CD4-positive, alpha-beta T cell treated with Interleukin-1 beta for 1 hour (primary cell): ENCODE measurements at regions not wholly inside any gene's neighbourhood (a gene's known extent, or its start where the extent isn't known, plus 50 kb on each side); places are given as distances from the start of the nearest gene placed in this dataset.
"Not testable (repeated sequence)": the region's sequence is repeated elsewhere in the genome, so short reads cannot be mapped to it uniquely, and the experiment has no call there.

Source experiments
- DNase-seq, 2 donors: peaks; one replicate each; pipeline ENCODE4 v3.0.0-alpha.2; 2020 to 2022

DNA sequence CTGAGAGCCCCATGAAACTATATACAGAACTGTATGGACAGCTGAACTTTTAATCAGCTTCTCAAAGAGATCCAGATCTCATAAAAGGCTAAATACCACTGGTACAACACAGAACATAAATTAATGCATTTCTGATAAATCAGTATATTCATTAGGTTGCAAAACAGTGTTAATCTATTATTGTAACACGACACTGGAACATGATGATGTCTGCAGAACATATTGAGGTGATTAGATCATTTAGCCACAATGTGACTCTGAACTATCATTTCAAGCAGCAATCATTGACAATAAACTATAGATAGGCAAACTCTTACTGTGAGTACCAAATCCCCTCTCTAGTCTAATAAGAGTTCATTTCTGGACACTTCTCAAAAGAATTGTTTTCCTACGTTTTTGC, 50.3 kb downstream of the GASK1B start:
- no peak for DNase-seq

- no peak for DNase-seq
Observed at GRCh38 chr4:158121161-158121579, 51.7 kb downstream of the GASK1B start.

DNA sequence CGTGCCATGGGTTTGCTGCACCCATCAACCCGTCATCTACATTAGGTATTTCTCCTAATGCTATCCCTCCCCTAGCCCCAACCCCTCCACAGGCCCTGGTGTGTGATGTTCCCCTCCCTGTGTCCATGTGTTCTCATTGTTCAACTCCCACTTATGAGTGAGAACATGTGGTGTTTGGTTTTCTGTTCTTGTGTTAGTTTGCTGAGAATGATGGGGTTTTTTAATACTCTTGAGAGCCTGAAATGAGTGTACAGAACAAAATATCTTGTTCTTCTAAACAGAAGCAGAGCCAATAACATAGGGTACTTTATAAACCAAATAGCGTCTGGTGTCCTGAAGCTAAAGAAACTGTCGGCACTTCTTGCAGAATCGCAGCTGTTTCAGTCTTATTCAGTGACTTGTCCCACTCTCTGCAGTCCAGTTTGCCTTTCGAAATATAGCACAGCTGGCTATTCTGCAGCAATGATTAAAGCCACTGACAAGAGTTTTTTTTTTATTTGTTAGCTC, 52.1 kb downstream of the GASK1B start:
- DNase-seq: not testable (repeated sequence)

DNA sequence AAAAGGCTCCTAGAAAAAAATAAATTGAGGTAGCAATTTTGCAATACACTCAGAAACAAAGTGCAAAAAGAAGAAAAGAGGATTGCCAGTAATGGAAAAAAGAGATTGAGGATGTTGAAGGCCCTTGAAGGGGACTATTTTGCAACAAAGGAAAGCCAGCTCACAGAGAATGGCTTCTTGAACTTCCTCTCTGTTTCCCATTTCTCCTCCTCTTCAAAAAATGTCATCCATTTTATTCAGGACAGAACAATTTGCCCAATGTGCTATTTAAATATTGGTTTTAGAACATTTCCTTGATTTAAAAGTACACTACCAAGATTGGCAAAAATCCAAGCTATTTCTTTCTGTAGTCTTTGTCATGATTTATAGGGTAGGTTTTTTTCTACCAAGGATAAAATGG, 60.2 kb downstream of the GASK1B start:
- DNase-seq: no peak

DNA sequence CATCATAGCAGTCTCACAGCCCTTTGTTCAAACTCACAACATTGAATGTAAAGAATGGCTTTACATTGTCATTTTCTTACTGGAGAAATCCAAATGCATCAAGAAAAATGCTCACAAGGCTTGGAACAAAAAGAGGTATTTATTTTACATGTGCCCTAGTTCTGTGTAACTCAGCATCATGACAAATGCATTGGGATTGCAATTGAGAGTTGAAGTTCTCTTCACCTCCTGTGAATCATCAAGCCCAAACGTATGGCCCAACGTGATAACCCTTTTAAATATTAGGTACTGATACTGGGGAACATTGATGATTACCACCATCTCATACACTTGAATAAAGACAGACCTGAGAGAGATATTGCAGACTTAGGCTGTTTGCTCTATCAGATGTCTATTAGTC, 61.6 kb downstream of the GASK1B start:
- DNase-seq: no peak

DNA sequence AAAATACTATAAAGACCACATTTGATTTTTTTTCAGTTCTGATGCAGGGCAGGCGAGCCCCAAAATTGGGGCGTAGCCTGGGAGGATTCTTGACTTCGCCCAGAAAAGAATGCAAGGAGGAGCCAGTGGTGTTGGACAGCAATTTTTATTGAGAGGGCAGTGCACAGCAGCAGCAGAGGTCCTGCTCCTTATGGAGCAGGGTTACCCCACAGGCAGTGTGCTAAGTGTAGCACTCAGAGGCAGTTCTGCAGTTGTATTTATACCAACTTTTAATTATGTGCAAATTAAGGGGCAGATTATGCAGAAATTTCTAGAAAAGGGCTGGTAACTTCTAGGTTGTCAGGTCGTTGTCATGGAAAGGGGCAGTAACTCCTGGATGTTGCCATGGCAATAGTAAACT, 69.9 kb downstream of the GASK1B start:
- no peak for DNase-seq

DNA sequence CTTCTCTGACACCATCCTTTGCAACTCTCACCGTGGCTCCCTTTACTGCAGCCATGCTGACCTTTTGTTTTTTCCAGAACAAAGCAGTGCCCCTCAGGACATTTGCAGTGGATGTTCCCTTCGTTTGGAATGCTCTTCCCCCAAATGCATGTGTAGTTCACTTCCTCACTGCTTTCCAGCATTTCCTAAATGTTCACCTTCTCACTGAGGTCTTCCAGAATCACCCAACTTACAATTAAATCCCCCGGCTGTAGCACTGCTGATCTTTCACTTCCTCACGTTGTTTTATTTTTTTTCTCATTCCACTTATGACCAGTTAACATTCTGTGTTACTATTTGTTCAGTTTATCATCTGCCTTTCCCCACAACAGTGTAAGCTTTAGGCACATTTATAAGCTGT, 73.1 kb downstream of the GASK1B start:
- DNase-seq: no peak

DNA sequence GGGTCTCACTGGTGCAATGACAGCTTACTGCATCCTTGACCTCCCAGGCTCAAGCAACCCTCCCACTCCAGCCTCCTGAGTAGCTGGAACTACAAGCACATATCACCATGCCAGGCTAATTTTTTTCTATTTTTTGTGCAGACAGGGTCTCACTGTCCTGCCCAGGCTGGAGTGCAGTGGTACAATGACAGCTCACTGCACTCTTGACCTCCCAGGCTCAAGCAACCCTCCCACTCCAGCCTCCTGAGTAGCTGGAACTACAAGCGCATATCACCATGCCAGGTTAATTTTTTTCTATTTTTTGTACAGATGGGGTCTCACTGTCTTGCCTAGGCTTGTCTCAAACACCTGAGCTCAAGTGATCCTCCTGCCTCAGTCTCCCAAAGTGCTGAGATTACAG, 74.0 kb downstream of the GASK1B start:
- no peak for DNase-seq

- DNase-seq: no peak
Observed at GRCh38 chr4:158094413-158095134, 78.3 kb downstream of the GASK1B start.

DNA sequence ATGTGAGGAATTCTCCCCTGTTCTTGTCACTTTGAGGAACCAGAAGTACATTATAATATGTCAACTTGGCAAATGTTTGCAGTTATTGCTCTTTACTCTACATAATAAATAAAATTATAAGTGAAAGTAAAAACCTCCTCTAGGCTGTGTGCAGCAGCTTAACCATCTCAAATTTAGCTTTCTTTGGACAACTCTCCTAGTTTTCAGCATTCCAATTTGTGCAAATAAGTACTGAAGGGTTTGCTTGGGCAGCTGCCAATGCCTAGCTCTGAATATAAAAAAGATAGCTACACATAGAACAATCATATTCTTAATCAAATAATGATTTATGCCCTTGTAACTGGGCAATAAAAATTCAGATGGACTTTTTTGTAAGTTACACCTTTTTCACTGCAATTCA, 82.5 kb downstream of the GASK1B start:
- DNase-seq: no peak

GRCh38 chr4:158089897-158090296, 82.9 kb downstream of the GASK1B start:
- DNase-seq: not testable (repeated sequence)

- no peak for DNase-seq
Observed at GRCh38 chr4:158080354-158080753, 92.5 kb downstream of the GASK1B start.

- DNase-seq: no peak
Observed at GRCh38 chr4:158079661-158080060, 93.2 kb downstream of the GASK1B start.

GRCh38 chr4:158077835-158078234, 95.0 kb downstream of the GASK1B start:
- no peak for DNase-seq

GRCh38 chr4:158074851-158075250, 98.0 kb downstream of the GASK1B start:
- DNase-seq: no peak

DNA sequence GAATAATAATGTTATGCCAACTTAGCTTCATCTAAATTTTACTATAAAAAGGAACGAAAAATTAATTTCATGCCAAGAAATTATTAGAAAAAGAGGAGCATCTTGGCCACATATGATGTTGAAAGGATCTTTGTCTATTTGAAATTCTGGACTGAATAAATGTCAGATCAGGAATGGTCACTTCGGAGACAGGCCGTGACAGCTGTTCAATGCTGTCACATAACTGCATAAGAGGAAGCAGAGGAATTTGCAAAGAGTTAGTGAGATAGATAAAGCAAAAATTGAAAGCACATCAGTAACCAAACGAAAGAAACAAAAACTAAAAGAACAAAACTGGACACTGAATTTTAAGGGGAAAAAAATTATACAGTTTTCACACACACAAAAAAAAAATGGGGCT, 100.9 kb downstream of the GASK1B start:
- DNase-seq: no peak

- no peak for DNase-seq
Observed at GRCh38 chr4:158068068-158068467, 104.8 kb downstream of the GASK1B start.

GRCh38 chr4:158067646-158068045, 105.2 kb downstream of the GASK1B start:
- DNase-seq: no peak

GRCh38 chr4:158065603-158066002, 107.2 kb downstream of the GASK1B start:
- DNase-seq: no peak

DNA sequence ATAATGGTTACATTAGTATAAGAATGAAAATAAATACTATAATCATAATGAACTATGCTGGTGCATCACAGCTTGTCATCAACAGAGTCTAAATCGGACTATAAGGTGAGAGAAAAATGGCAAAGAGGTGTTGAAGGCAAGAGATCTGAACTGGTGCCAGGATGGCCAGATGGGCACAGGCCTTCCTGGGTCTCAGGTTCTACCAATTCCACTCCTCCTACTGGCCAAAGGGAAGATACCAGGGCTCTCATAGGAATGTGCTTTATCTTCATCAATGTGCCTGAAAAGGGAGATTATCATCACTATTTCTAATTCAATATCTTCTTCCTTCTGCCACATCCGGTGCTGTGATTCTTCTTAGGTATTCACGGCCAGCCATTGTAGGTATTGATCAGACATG, 107.6 kb downstream of the GASK1B start:
- DNase-seq: no peak

DNA sequence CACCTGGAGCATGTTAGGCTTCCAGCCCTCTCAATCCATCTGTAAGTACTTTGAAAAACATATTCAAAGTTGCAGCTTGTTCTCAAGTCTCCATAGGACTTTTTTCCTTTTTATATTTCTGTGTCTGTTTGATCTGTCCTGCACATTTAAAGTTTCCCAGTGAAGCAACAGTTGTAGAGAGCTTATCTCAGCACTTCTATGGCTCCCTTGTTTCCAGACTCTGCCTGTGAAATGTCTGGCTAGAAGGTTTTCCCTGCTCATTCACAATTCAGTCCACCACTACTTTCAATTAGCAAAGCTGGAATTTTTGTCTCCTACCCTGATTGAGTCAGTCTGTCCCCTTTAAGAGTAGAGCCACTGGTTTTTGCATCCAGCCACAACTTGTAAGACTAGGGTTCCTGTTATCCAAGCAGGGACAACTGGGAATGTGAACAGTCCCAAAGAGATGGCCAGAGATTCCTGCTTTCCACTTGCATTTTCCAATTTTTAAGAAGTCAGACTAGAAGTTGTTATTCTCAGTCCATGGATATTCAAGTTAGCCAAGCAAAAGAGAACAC, 116.1 kb downstream of the GASK1B start:
- no peak for DNase-seq

DNA sequence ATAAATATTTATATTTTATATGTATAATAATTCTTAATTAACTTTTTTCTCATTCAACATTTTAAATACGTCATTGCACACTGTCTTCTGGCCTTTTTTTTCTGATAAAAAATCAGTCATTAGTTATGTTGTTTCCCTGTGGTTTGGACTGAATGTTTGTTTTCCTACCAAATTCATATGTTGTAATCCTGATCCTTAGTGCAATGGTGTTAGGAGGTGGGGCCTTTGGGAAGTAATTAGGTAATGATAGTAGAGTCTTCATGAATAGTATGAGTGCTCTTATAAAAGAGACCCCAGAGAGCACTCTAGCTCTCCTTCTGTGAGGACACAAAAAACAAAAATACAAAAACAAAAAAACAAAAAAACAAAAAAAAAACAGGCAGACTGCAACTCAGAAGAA, 117.2 kb downstream of the GASK1B start:
- no peak for DNase-seq

GRCh38 chr4:158053801-158054200, 119.0 kb downstream of the GASK1B start:
- DNase-seq: no peak

DNA sequence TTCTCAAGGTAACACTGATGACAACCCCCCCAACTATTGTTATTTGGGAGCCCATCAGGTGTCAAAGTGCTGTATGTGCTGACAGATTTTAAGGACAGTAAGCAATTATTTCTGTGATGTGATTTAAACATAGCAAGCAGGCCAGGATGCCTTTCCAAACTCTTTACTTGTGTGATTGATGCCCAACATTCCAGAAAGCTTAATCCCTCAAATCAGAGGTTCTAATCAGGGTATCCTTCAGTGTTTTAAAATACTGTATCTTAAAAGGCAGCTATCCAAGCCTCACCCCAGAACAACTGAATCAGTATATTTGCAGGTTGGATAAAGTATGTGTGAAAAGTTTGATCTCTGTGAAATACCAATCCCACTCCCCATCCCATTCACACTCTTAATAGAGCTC, 119.7 kb downstream of the GASK1B start:
- no peak for DNase-seq
